ENCODE measurements at regions not wholly inside any gene's neighbourhood (a gene's known extent, or its start where the extent isn't known, plus 50 kb on each side); places are given as distances from the start of the nearest gene placed in this dataset.
A peak's percentile ranks its signal among the peaks of the same experiment; 100 is the strongest.

DNA sequence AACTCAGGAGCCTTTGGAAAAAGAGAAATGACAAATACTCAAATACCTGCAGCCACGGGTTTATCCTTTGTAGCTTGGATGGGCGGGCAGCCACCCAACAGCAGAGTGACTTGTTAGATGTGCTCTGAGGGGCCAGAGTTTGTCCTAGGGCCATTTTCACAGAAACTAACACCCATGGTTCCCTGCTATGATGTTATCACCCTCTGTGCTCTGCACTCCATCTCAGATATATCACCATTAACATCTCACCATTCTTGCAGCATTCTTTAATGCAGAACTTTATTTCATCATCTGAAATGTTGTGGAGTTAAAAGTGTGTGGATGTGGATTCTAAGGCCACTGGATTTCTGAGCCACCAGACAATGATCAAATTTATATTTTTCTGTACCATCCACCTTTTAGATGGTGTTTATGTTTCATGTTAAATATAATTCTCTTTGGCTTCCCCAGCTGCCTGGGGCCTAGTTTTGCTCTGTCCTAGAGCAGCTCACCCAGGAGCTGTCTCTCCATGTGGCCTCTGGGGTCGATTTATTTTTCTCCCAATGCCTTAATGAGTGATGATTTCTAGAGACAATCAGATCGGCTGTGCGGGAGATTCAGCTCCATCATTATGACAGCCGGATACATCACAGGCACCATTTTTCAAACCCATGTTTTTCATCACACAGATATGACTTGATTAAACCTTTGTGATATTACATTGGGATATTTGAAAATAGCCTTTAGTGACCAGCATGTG is 380.8 kb downstream of the BCOR start:
- TF ChIP-seq, protein P1, sequence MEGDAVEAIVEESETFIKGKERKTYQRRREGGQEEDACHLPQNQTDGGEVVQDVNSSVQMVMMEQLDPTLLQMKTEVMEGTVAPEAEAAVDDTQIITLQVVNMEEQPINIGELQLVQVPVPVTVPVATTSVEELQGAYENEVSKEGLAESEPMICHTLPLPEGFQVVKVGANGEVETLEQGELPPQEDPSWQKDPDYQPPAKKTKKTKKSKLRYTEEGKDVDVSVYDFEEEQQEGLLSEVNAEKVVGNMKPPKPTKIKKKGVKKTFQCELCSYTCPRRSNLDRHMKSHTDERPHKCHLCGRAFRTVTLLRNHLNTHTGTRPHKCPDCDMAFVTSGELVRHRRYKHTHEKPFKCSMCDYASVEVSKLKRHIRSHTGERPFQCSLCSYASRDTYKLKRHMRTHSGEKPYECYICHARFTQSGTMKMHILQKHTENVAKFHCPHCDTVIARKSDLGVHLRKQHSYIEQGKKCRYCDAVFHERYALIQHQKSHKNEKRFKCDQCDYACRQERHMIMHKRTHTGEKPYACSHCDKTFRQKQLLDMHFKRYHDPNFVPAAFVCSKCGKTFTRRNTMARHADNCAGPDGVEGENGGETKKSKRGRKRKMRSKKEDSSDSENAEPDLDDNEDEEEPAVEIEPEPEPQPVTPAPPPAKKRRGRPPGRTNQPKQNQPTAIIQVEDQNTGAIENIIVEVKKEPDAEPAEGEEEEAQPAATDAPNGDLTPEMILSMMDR (IDR thresholded peaks at IDR 0.05): no peak
- no peak for TF ChIP-seq POLR2A (IDR thresholded peaks at IDR 0.05)
- intact Hi-C loops (cut with DNase I): no loop called here
- Histone ChIP-seq H3K27me3 (no peaks in the 10 kb centered on the region), H3K27ac (no peak overlapping the region), H3K4me1 (peaks cover 0 to 11% (median 0%) of the 10 kb centered on the region in 3 donors), H3K9me3 (no peaks in the 10 kb centered on the region), H3K4me3 (no peak overlapping the region), H3K36me3 (no peaks in the 10 kb centered on the region)
- DNase-seq: no peak
- 69 to 90% methylated on average over 6 of the region's 6 CpGs for WGBS, 2 donors

DNA sequence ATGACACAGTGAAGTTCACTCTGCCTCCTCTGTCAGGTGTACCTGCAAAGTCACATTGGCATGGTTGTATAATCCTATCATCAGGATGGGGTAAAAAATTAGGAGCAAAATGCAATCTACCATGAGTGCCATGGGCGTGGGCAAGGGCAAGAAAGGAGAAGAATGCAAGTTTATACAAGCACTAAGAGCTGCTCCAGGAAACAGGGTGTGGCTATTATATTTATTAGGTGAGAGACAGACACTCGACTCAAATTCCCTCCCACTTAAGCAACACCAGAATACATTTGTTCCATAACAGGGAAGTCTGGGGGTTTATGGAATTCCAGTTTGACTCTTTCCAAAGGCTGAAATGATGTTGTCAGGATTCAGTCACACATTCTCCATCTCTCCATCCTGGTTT is 378.8 kb downstream of the BCOR start:
- H3K9me3 ChIP-seq: no peaks in the 10 kb centered on the region
- peak overlapping the region in 1 of 4 donors; percentile 48 for H3K27ac ChIP-seq
- intact Hi-C loops (cut with DNase I): no loop called here
- peaks cover 0 to 11% (median 0%) of the 10 kb centered on the region in 3 donors for H3K4me1 ChIP-seq
- WGBS, 2 donors: 19 to 50% methylated on average over 2 of the region's 2 CpGs
- TF ChIP-seq, protein P1 (IDR thresholded peaks at IDR 0.05): no peak
- no peak for TF ChIP-seq POLR2A (IDR thresholded peaks at IDR 0.05)
- no peak for DNase-seq
- H3K27me3 ChIP-seq: no peaks in the 10 kb centered on the region
- H3K4me3 ChIP-seq: no peak overlapping the region
- H3K36me3 ChIP-seq: no peaks in the 10 kb centered on the region

DNA sequence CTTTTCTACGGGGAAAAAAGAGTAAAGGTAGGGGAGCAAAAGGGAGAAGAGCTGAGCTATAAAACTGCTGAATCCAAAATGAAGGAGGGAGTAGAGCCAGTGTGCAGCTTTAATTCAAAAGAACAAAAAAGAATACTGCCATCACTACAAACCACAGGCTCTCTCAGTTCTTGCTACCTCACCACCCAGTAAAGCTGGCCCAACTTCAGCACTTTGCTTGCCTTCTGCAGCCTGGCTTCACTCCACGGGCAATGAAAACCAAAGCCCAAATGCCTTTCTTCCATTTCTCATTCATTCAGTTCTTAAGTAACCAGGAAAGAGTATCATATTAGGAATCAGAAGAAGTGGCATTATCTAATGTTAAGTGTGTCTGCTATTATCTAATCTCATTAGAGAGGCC is 376.8 kb downstream of the BCOR start:
- WGBS, 2 donors: 10 to 50% methylated on average over 1 of the region's 2 CpGs
- DNase-seq: no peak

DNA sequence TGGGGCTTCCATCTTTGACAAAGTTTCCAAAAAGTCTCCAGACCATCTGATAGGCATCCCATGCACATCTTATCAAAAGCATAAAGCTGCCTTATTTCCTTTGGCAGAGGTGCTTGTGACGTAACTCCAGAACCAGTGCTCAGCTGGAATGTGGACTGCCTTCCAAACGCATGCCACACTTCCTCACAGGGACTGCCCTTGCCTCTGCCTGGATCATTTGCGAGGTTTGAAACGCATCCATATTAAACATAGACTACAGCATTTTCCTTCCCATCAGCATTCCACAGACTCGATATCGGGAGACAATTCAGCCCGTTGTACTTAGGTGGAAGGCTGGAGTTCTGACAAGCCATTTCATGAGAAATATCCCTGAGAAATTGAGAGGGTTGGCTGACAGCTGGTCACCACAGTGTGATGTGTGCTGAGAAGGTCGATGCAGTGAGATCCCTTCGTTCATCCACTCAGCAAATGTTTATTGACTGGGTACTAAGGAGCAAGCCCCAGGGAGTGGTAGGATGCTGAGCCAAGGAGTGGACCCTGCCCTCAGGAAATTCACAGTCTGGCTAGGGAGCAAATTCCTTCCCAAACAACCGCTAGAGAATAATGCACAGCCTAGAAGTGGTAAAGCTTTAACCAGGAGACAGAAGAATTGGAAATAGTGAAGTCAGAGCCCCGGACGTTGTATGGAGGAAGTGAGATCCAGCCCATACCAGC is 376.0 kb downstream of the BCOR start:
- WGBS, 2 donors: 46 to 65% methylated on average over 6 to 10 of the region's 12 CpGs

More for the DNA sequence above, 376.8 kb downstream of the BCOR start:
- no peaks in the 10 kb centered on the region for H3K9me3 ChIP-seq
- no peaks in the 10 kb centered on the region for H3K27me3 ChIP-seq
- no peak overlapping the region for H3K4me3 ChIP-seq
- intact Hi-C loops (cut with DNase I): no loop called here
- no peak overlapping the region for H3K27ac ChIP-seq
- no peaks in the 10 kb centered on the region for H3K36me3 ChIP-seq
- no peak for TF ChIP-seq POLR2A (IDR thresholded peaks at IDR 0.05)
- TF ChIP-seq, protein P1 (IDR thresholded peaks at IDR 0.05): no peak
- H3K4me1 ChIP-seq: peaks cover 0 to 11% (median 0%) of the 10 kb centered on the region in 3 donors

More for the DNA sequence above, 376.0 kb downstream of the BCOR start:
- peaks cover 0 to 11% (median 0%) of the 10 kb centered on the region in 3 donors for H3K4me1 ChIP-seq
- no peaks in the 10 kb centered on the region for H3K9me3 ChIP-seq
- no peaks in the 10 kb centered on the region for H3K27me3 ChIP-seq
- H3K36me3 ChIP-seq: no peaks in the 10 kb centered on the region
- H3K4me3 ChIP-seq: no peak overlapping the region
- no peak overlapping the region for H3K27ac ChIP-seq
- DNase-seq: no peak
- TF ChIP-seq POLR2A (IDR thresholded peaks at IDR 0.05): no peak
- TF ChIP-seq, protein P1 (IDR thresholded peaks at IDR 0.05): no peak
- intact Hi-C loops (cut with DNase I): no loop called here
